Activated CD8-positive, alpha-beta memory T cell treated with anti-CD3 and anti-CD28 coated beads for 48 hours (primary cell): ENCODE measurements at regions not wholly inside any gene's neighbourhood (a gene's known extent, or its start where the extent isn't known, plus 50 kb on each side); places are given as distances from the start of the nearest gene placed in this dataset.

ENCODE experiments used
- DNase-seq, 3 experiments: peaks; one replicate each; pipeline ENCODE4 v3.0.0-alpha.2; 2020; ENCODE audit warnings: low read depth in 2 of 3, low spot score in 2 of 3

GRCh38 chr10:130587718-130588117 lies 451.5 kb downstream of the GLRX3 start:
- no peak for DNase-seq

GRCh38 chr10:130606001-130606405 lies 469.8 kb downstream of the GLRX3 start:
- DNase-seq, result no peak

- no peak for DNase-seq
These were observed 471.2 kb downstream of the GLRX3 start for GRCh38 chr10:130607366-130607765.

GRCh38 chr10:130611239-130611638 lies 475.0 kb downstream of the GLRX3 start:
- no peak for DNase-seq

- no peak for DNase-seq
These were observed 479.3 kb downstream of the GLRX3 start for GRCh38 chr10:130615457-130615856.

GRCh38 chr10:130617985-130618384 lies 481.8 kb downstream of the GLRX3 start:
- DNase-seq, result no peak

GRCh38 chr10:130618647-130619046 lies 482.5 kb downstream of the GLRX3 start:
- DNase-seq, result no peak

- DNase-seq, result no peak
These were observed 485.1 kb downstream of the GLRX3 start for GRCh38 chr10:130621231-130621775.

GRCh38 chr10:130623680-130624267 lies 487.6 kb downstream of the GLRX3 start:
- DNase-seq, result no peak

- DNase-seq, result no peak
These were observed 491.3 kb downstream of the GLRX3 start for GRCh38 chr10:130627346-130628045.

GRCh38 chr10:130630135-130630534 lies 493.9 kb downstream of the GLRX3 start:
- no peak for DNase-seq

- DNase-seq, result no peak
These were observed 495.2 kb downstream of the GLRX3 start for GRCh38 chr10:130631142-130632096.

- DNase-seq, result no peak
These were observed 498.6 kb downstream of the GLRX3 start for GRCh38 chr10:130634816-130635215.

GRCh38 chr10:130635528-130635927 lies 499.3 kb downstream of the GLRX3 start:
- DNase-seq, result no peak

GRCh38 chr10:130636313-130636930 lies 500.2 kb downstream of the GLRX3 start:
- DNase-seq, result no peak

GRCh38 chr10:130637089-130637676 lies 501.0 kb downstream of the GLRX3 start:
- no peak for DNase-seq

GRCh38 chr10:130638991-130639390 lies 502.8 kb downstream of the GLRX3 start:
- DNase-seq, result no peak

GRCh38 chr10:130642926-130643325 lies 506.7 kb downstream of the GLRX3 start:
- DNase-seq, result no peak

GRCh38 chr10:130647341-130647740 lies 511.1 kb downstream of the GLRX3 start:
- no peak for DNase-seq

GRCh38 chr10:130648807-130649206 lies 512.6 kb downstream of the GLRX3 start:
- DNase-seq, result no peak

- DNase-seq, result no peak
These were observed 516.4 kb downstream of the GLRX3 start for GRCh38 chr10:130652544-130652943.
